ENCODE measurements at regions not wholly inside any gene's neighbourhood (a gene's known extent, or its start where the extent isn't known, plus 50 kb on each side); places are given as distances from the start of the nearest gene placed in this dataset.

- no peak for DNase-seq (ENCODE audit: low read depth in 2 of 2)
Measured at GRCh38 chr9:80648336-80648735, 1041.0 kb downstream of the TLE1 start.

- DNase-seq (ENCODE audit: low read depth in 2 of 2), result no peak
Measured at GRCh38 chr9:80646211-80646610, 1043.1 kb downstream of the TLE1 start.

- no peak for DNase-seq (ENCODE audit: low read depth in 2 of 2)
Measured at GRCh38 chr9:80644044-80644443, 1045.3 kb downstream of the TLE1 start.

- DNase-seq (ENCODE audit: low read depth in 2 of 2), result no peak
Measured at GRCh38 chr9:80635065-80635464, 1054.3 kb downstream of the TLE1 start.

GRCh38 chr9:80632041-80632440 lies 1057.3 kb downstream of the TLE1 start:
- no peak for DNase-seq (ENCODE audit: low read depth in 2 of 2)

- no peak for DNase-seq (ENCODE audit: low read depth in 2 of 2)
Measured at GRCh38 chr9:80622508-80622907, 1050.7 kb downstream of the TLE4 start.

- DNase-seq (ENCODE audit: low read depth in 2 of 2), result no peak
Measured at GRCh38 chr9:80619356-80619755, 1047.6 kb downstream of the TLE4 start.

- DNase-seq (ENCODE audit: low read depth in 2 of 2), result no peak
Measured at GRCh38 chr9:80615964-80616363, 1044.2 kb downstream of the TLE4 start.

GRCh38 chr9:80605793-80606192 lies 1034.0 kb downstream of the TLE4 start:
- no peak for DNase-seq (ENCODE audit: low read depth in 2 of 2)

- DNase-seq (ENCODE audit: low read depth in 2 of 2), result no peak
Measured at GRCh38 chr9:80605129-80605528, 1033.4 kb downstream of the TLE4 start.

- DNase-seq (ENCODE audit: low read depth in 2 of 2), result no peak
Measured at GRCh38 chr9:80602291-80602690, 1030.5 kb downstream of the TLE4 start.

- DNase-seq (ENCODE audit: low read depth in 2 of 2), result no peak
Measured at GRCh38 chr9:80596579-80596978, 1024.8 kb downstream of the TLE4 start.

- DNase-seq (ENCODE audit: low read depth in 2 of 2), result no peak
Measured at GRCh38 chr9:80595192-80595591, 1023.4 kb downstream of the TLE4 start.

- DNase-seq (ENCODE audit: low read depth in 2 of 2), result no peak
Measured at GRCh38 chr9:80592413-80592812, 1020.6 kb downstream of the TLE4 start.

- DNase-seq (ENCODE audit: low read depth in 2 of 2), result no peak
Measured at GRCh38 chr9:80586786-80587330, 1015.1 kb downstream of the TLE4 start.

GRCh38 chr9:80571953-80572352 lies 1000.2 kb downstream of the TLE4 start:
- DNase-seq (ENCODE audit: low read depth in 2 of 2), result no peak

GRCh38 chr9:80569236-80569635 lies 997.5 kb downstream of the TLE4 start:
- no peak for DNase-seq (ENCODE audit: low read depth in 2 of 2)

GRCh38 chr9:80561526-80561925 lies 989.8 kb downstream of the TLE4 start:
- no peak for DNase-seq (ENCODE audit: low read depth in 2 of 2)

- DNase-seq (ENCODE audit: low read depth in 2 of 2), result no peak
Measured at GRCh38 chr9:80560976-80561375, 989.2 kb downstream of the TLE4 start.

- DNase-seq (ENCODE audit: low read depth in 2 of 2), result no peak
Measured at GRCh38 chr9:80557256-80557655, 985.5 kb downstream of the TLE4 start.

GRCh38 chr9:80556631-80557030 lies 984.9 kb downstream of the TLE4 start:
- DNase-seq (ENCODE audit: low read depth in 2 of 2), result no peak

GRCh38 chr9:80555782-80556325 lies 984.1 kb downstream of the TLE4 start:
- no peak for DNase-seq (ENCODE audit: low read depth in 2 of 2)

GRCh38 chr9:80554856-80555255 lies 983.1 kb downstream of the TLE4 start:
- DNase-seq (ENCODE audit: low read depth in 2 of 2), result no peak

- no peak for DNase-seq (ENCODE audit: low read depth in 2 of 2)
Measured at GRCh38 chr9:80554301-80554700, 982.5 kb downstream of the TLE4 start.

Data from activated CD8-positive, alpha-beta memory T cell treated with anti-CD3 and anti-CD28 coated beads for 4 hours (primary cell).